AG09319 (cell line): ENCODE measurements at regions not wholly inside any gene's neighbourhood (a gene's known extent, or its start where the extent isn't known, plus 50 kb on each side); places are given as distances from the start of the nearest gene placed in this dataset.
"Not testable (repeated sequence)": the region's sequence is repeated elsewhere in the genome, so short reads cannot be mapped to it uniquely, and the experiment has no call there.

Source experiments
- DNase-seq: peaks from one replicate; pipeline ENCODE4 v3.0.0-alpha.2; 2010; ENCODE audit warnings: low read depth; ENCODE audit errors: extremely low read depth
- CTCF ChIP-seq: IDR thresholded peaks from 2 replicates; pipeline ENCODE4 v1.5.1; 2011; ENCODE audit warnings: low read depth, mild to moderate bottlenecking, inconsistent platforms, low read length, moderate library complexity

- no peak for TF ChIP-seq CTCF
- DNase-seq = no peak
Observed at GRCh38 chr18:27312153-27312552, 127.0 kb upstream of the CHST9 start.

GRCh38 chr18:27311114-27311513 lies 126.0 kb upstream of the CHST9 start:
- no peak for DNase-seq
- no peak for TF ChIP-seq CTCF

GRCh38 chr18:27301615-27302378 lies 116.7 kb upstream of the CHST9 start:
- no peak for DNase-seq
- no peak for TF ChIP-seq CTCF

GRCh38 chr18:27298214-27298804 lies 113.2 kb upstream of the CHST9 start:
- no peak for TF ChIP-seq CTCF
- no peak for DNase-seq

GRCh38 chr18:27285973-27286562 lies 101.0 kb upstream of the CHST9 start:
- not testable (repeated sequence) for DNase-seq

- TF ChIP-seq CTCF = no peak
- no peak for DNase-seq
Observed at GRCh38 chr18:27278131-27278530, 93.0 kb upstream of the CHST9 start.

GRCh38 chr18:27277554-27277953 lies 92.4 kb upstream of the CHST9 start:
- no peak for TF ChIP-seq CTCF
- no peak for DNase-seq
